ENCODE measurements at regions not wholly inside any gene's neighbourhood (a gene's known extent, or its start where the extent isn't known, plus 50 kb on each side); places are given as distances from the start of the nearest gene placed in this dataset.

DNA sequence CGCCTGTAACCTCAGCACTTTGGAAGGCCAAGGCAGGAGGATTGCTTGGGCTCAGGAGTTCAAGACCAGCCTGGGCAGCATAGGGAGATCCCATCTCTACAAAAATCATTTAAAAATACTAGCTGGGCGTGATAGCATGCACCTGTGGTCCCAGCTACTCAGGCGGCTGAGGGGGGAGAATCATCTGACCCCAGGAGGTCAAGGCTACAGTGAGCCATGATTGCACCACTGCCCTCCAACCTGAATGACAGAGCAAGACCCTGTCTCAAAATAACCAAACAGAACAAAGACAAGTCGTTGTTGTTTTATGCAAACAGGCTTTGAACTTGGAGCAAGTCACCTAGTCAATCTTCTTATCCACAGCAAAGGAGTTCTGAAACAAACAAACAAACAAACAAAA is 82.0 kb upstream of the AKAP13 start:
- TF ChIP-seq EZH2 (IDR thresholded peaks at IDR 0.05; ENCODE audit: borderline replicate concordance, low read length), result no peak
- TF ChIP-seq, protein P1, sequence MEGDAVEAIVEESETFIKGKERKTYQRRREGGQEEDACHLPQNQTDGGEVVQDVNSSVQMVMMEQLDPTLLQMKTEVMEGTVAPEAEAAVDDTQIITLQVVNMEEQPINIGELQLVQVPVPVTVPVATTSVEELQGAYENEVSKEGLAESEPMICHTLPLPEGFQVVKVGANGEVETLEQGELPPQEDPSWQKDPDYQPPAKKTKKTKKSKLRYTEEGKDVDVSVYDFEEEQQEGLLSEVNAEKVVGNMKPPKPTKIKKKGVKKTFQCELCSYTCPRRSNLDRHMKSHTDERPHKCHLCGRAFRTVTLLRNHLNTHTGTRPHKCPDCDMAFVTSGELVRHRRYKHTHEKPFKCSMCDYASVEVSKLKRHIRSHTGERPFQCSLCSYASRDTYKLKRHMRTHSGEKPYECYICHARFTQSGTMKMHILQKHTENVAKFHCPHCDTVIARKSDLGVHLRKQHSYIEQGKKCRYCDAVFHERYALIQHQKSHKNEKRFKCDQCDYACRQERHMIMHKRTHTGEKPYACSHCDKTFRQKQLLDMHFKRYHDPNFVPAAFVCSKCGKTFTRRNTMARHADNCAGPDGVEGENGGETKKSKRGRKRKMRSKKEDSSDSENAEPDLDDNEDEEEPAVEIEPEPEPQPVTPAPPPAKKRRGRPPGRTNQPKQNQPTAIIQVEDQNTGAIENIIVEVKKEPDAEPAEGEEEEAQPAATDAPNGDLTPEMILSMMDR (IDR thresholded peaks at IDR 0.05; ENCODE audit: low read length), result no peak

All from OCI-LY1 (cell line).